GM19025 (cell line): ENCODE measurements at regions not wholly inside any gene's neighbourhood (a gene's known extent, or its start where the extent isn't known, plus 50 kb on each side); places are given as distances from the start of the nearest gene placed in this dataset.
"Not testable (repeated sequence)": the region's sequence is repeated elsewhere in the genome, so short reads cannot be mapped to it uniquely, and the experiment has no call there.

ENCODE experiments used
- ATAC-seq: cut with Tn5 transposase; IDR thresholded peaks from one replicate; pipeline ENCODE4 v1.9.1; 2021; ENCODE audit warnings: mild to moderate bottlenecking, low read depth, moderate library complexity; ENCODE audit not compliant: unreplicated experiment

GRCh38 chr20:48219306-48219705 lies 434.0 kb upstream of the SULF2 start:
- no peak for ATAC-seq

- no peak for ATAC-seq
Measured at GRCh38 chr20:48217190-48217589, 431.9 kb upstream of the SULF2 start.

GRCh38 chr20:48215536-48215935 lies 430.3 kb upstream of the SULF2 start:
- no peak for ATAC-seq

- no peak for ATAC-seq
Measured at GRCh38 chr20:48214601-48215000, 429.3 kb upstream of the SULF2 start.

- ATAC-seq = not testable (repeated sequence)
Measured at GRCh38 chr20:48213635-48214034, 428.4 kb upstream of the SULF2 start.

- no peak for ATAC-seq
Measured at GRCh38 chr20:48212806-48213509, 427.7 kb upstream of the SULF2 start.

- no peak for ATAC-seq
Measured at GRCh38 chr20:48211847-48212246, 426.6 kb upstream of the SULF2 start.

- no peak for ATAC-seq
Measured at GRCh38 chr20:48211238-48211637, 426.0 kb upstream of the SULF2 start.

- no peak for ATAC-seq
Measured at GRCh38 chr20:48210111-48211027, 425.1 kb upstream of the SULF2 start.

GRCh38 chr20:48209102-48209501 lies 423.8 kb upstream of the SULF2 start:
- no peak for ATAC-seq

GRCh38 chr20:48208176-48208575 lies 422.9 kb upstream of the SULF2 start:
- no peak for ATAC-seq

GRCh38 chr20:48207505-48207904 lies 422.2 kb upstream of the SULF2 start:
- no peak for ATAC-seq

GRCh38 chr20:48205786-48206185 lies 420.5 kb upstream of the SULF2 start:
- ATAC-seq = no peak

- ATAC-seq = no peak
Measured at GRCh38 chr20:48205281-48205782, 420.1 kb upstream of the SULF2 start.

- no peak for ATAC-seq
Measured at GRCh38 chr20:48204499-48204898, 419.2 kb upstream of the SULF2 start.

- no peak for ATAC-seq
Measured at GRCh38 chr20:48203252-48203651, 418.0 kb upstream of the SULF2 start.

GRCh38 chr20:48202334-48203113 lies 417.2 kb upstream of the SULF2 start:
- ATAC-seq = no peak

- no peak for ATAC-seq
Measured at GRCh38 chr20:48201885-48202284, 416.6 kb upstream of the SULF2 start.

- no peak for ATAC-seq
Measured at GRCh38 chr20:48201188-48201587, 415.9 kb upstream of the SULF2 start.

GRCh38 chr20:48198929-48199451 lies 413.7 kb upstream of the SULF2 start:
- ATAC-seq = no peak

- no peak for ATAC-seq
Measured at GRCh38 chr20:48197066-48197465, 411.8 kb upstream of the SULF2 start.
